ENCODE measurements at regions not wholly inside any gene's neighbourhood (a gene's known extent, or its start where the extent isn't known, plus 50 kb on each side); places are given as distances from the start of the nearest gene placed in this dataset.

DNA sequence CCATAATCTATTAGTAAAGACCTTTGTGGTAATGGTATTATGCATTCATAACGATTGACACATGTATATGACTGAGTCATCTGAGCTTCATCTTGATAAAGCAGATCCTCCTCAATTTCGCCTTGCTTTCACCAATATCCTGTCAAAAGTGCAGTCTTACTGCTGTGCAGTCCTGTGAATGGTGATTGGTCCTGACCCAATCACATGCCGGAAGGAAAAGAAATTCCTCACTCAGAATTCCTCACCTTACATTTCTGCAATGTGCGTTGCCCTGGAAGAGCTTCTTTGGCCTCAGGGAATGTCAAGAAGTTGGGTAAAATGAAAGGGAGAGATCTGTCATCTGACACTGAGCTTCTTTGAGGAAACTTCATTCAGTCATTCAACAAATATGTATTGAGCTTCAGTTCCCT is 121.0 kb upstream of the TSPAN2 start:
- Histone ChIP-seq H3K27me3 (replicated peaks; ENCODE audit: insufficient read depth, low read depth, low read length, poor library complexity) (no peaks in the 10 kb centered on the region), H3K36me3 (ENCODE audit: insufficient read depth, low read length, poor library complexity, severe bottlenecking) (no peaks in the 10 kb centered on the region), H3K9me3 (ENCODE audit: low read depth, low read length, poor library complexity, severe bottlenecking) (no peaks in the 10 kb centered on the region), H3K4me1 (ENCODE audit: insufficient read depth, low read length, poor library complexity, severe bottlenecking) (no peaks in the 10 kb centered on the region), H3K4me3 (ENCODE audit: low read depth, low read length, poor library complexity, severe bottlenecking) (no peak overlapping the region), H3K27ac (ENCODE audit: low read depth, low read length, poor library complexity, severe bottlenecking) (no peak overlapping the region)
- intact Hi-C loops (cut with micrococcal nuclease; ENCODE audit: unreplicated experiment) = no loop called here
- ChIA-PET CTCF (interaction anchor here (0.6 kb wide), 1 partner anchor 528 kb away, joined by 3 read pairs; no protein-coding TSS in a partner anchor), POLR2A (ENCODE audit: low non-redundant PET) (no interaction called here)
- no peak for DNase-seq (ENCODE audit: low spot score)
- no TSS peak for BruUV-seq (replicated peaks)
- TF ChIP-seq EZH2 (IDR thresholded peaks at IDR 0.05; ENCODE audit: borderline replicate concordance, low read depth, low read length, poor library complexity, severe bottlenecking) = no peak
- TF ChIP-seq, protein P1, sequence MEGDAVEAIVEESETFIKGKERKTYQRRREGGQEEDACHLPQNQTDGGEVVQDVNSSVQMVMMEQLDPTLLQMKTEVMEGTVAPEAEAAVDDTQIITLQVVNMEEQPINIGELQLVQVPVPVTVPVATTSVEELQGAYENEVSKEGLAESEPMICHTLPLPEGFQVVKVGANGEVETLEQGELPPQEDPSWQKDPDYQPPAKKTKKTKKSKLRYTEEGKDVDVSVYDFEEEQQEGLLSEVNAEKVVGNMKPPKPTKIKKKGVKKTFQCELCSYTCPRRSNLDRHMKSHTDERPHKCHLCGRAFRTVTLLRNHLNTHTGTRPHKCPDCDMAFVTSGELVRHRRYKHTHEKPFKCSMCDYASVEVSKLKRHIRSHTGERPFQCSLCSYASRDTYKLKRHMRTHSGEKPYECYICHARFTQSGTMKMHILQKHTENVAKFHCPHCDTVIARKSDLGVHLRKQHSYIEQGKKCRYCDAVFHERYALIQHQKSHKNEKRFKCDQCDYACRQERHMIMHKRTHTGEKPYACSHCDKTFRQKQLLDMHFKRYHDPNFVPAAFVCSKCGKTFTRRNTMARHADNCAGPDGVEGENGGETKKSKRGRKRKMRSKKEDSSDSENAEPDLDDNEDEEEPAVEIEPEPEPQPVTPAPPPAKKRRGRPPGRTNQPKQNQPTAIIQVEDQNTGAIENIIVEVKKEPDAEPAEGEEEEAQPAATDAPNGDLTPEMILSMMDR (conservative IDR thresholded peaks at IDR 0.05; ENCODE audit: low read depth, low read length) = no peak

DNA sequence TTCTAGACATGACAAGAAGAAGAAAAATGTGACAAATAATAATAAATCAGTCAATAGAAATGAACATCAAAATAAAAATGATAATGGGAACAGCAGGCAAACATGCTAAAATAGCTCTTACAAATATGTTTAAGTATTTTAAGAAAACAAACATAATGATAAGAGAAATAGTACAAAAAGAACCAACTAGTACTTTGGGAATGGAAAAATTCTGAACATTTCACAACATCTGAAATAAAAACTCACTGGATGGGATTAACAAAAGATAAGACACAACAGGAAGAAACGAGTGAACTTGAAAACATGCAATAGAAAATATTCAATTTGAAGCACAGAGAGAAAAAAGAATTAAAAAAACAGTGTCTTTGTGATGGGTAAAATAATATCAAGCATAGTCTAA is 115.2 kb upstream of the TSPAN2 start:
- Histone ChIP-seq H3K27me3 (replicated peaks; ENCODE audit: insufficient read depth, low read depth, low read length, poor library complexity) (no peaks in the 10 kb centered on the region), H3K9me3 (ENCODE audit: low read depth, low read length, poor library complexity, severe bottlenecking) (no peaks in the 10 kb centered on the region), H3K36me3 (ENCODE audit: insufficient read depth, low read length, poor library complexity, severe bottlenecking) (no peaks in the 10 kb centered on the region), H3K4me3 (ENCODE audit: low read depth, low read length, poor library complexity, severe bottlenecking) (no peak overlapping the region), H3K27ac (ENCODE audit: low read depth, low read length, poor library complexity, severe bottlenecking) (no peak overlapping the region), H3K4me1 (ENCODE audit: insufficient read depth, low read length, poor library complexity, severe bottlenecking) (no peaks in the 10 kb centered on the region)
- intact Hi-C loops (cut with micrococcal nuclease; ENCODE audit: unreplicated experiment) = no loop called here
- no peak for DNase-seq (ENCODE audit: low spot score)
- no TSS peak for BruUV-seq (replicated peaks)
- CTCF ChIA-PET = no interaction called here
- POLR2A ChIA-PET (ENCODE audit: low non-redundant PET) = no interaction called here
- TF ChIP-seq, protein P1 (conservative IDR thresholded peaks at IDR 0.05; ENCODE audit: low read depth, low read length) = no peak

DNA sequence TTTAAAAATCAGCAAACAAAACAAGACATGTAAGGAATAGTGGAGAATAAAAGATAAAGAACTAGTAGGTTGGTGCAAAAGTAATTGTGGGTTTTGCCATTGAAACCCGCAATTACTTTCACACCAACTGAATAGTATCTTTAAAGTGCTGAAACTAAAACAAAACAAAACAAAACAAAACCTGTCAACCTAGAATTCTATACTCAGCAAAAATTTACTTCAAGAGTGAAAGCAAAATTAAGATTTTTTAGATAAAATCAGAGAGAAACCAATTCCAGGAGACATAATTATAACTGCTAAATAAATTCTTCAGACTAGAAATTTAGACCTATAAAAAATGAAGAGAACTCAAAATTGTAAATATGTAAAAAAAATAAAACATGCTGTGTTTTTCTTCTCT is 114.0 kb upstream of the TSPAN2 start:
- CTCF ChIA-PET = no interaction called here
- no peaks in the 10 kb centered on the region for H3K4me1 ChIP-seq (ENCODE audit: insufficient read depth, low read length, poor library complexity, severe bottlenecking)
- POLR2A ChIA-PET (ENCODE audit: low non-redundant PET) = no interaction called here

More for the DNA sequence above, 114.0 kb upstream of the TSPAN2 start:
- H3K27me3 ChIP-seq (replicated peaks; ENCODE audit: insufficient read depth, low read depth, low read length, poor library complexity) = no peaks in the 10 kb centered on the region
- no peaks in the 10 kb centered on the region for H3K9me3 ChIP-seq (ENCODE audit: low read depth, low read length, poor library complexity, severe bottlenecking)
- intact Hi-C loops (cut with micrococcal nuclease; ENCODE audit: unreplicated experiment) = no loop called here
- TF ChIP-seq, protein P1 (conservative IDR thresholded peaks at IDR 0.05; ENCODE audit: low read depth, low read length) = no peak
- TF ChIP-seq EZH2 (IDR thresholded peaks at IDR 0.05; ENCODE audit: borderline replicate concordance, low read depth, low read length, poor library complexity, severe bottlenecking) = no peak
- BruUV-seq (replicated peaks) = no TSS peak
- no peak overlapping the region for H3K27ac ChIP-seq (ENCODE audit: low read depth, low read length, poor library complexity, severe bottlenecking)
- no peaks in the 10 kb centered on the region for H3K36me3 ChIP-seq (ENCODE audit: insufficient read depth, low read length, poor library complexity, severe bottlenecking)
- no peak overlapping the region for H3K4me3 ChIP-seq (ENCODE audit: low read depth, low read length, poor library complexity, severe bottlenecking)
- DNase-seq (ENCODE audit: low spot score) = no peak
